Stomach (tissue), 4 donors: ENCODE measurements at regions not wholly inside any gene's neighbourhood (a gene's known extent, or its start where the extent isn't known, plus 50 kb on each side); places are given as distances from the start of the nearest gene placed in this dataset.

ENCODE experiments used
- POLR2A ChIP-seq, 4 donors: fragments of 450-650 bp; IDR thresholded peaks; one replicate each; pipeline ENCODE4 v1.6.1; 2016; ENCODE audit warnings: antibody characterized with exemption in 4 of 4, control low read depth in 2 of 4, mild to moderate bottlenecking in 1 of 4, moderate library complexity in 1 of 4
- POLR2AphosphoS5 ChIP-seq, 3 donors: sonication (generic); formaldehyde crosslinking; IDR thresholded peaks; one replicate each; pipeline ENCODE4 v1.6.1; 2016; ENCODE audit warnings: antibody characterized with exemption in 3 of 3
- TF ChIP-seq, protein P1 (sequence below), 7 experiments: fragments of 450-650 bp in 4 of 7; fragments of 200-600 bp in 3 of 7; sonication (generic) in 3 of 7; IDR thresholded peaks; one replicate each; pipeline ENCODE4 v1.5.1; 2016 to 2019; ENCODE audit warnings: antibody characterized with exemption in 7 of 7, control low read depth in 2 of 7, mild to moderate bottlenecking in 1 of 7

DNA sequence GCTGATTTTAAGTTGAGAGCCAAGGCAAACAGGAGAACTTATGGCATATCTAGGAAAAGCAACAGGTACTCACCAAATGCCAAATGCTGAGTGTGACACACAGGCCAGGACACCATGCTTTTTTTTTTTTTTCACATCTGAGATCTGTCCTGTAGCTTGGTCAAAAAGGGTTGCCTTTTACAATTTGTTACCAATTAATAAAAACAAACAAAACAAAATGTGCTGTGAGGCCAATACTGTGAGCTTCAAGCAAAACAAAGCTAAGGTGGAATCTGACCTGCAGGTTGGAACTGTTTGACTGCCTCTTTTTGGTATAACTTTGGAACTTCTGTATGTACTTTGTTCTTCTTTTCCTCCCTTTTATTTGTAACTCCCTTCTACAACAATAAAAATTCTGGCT, 548.5 kb upstream of the IGFBP7 start:
- TF ChIP-seq, protein P1, sequence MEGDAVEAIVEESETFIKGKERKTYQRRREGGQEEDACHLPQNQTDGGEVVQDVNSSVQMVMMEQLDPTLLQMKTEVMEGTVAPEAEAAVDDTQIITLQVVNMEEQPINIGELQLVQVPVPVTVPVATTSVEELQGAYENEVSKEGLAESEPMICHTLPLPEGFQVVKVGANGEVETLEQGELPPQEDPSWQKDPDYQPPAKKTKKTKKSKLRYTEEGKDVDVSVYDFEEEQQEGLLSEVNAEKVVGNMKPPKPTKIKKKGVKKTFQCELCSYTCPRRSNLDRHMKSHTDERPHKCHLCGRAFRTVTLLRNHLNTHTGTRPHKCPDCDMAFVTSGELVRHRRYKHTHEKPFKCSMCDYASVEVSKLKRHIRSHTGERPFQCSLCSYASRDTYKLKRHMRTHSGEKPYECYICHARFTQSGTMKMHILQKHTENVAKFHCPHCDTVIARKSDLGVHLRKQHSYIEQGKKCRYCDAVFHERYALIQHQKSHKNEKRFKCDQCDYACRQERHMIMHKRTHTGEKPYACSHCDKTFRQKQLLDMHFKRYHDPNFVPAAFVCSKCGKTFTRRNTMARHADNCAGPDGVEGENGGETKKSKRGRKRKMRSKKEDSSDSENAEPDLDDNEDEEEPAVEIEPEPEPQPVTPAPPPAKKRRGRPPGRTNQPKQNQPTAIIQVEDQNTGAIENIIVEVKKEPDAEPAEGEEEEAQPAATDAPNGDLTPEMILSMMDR (IDR thresholded peaks at IDR 0.05) = no peak
- no peak for TF ChIP-seq POLR2AphosphoS5 (IDR thresholded peaks at IDR 0.05)
- TF ChIP-seq POLR2A (IDR thresholded peaks at IDR 0.05) = no peak
